ENCODE measurements at regions not wholly inside any gene's neighbourhood (a gene's known extent, or its start where the extent isn't known, plus 50 kb on each side); places are given as distances from the start of the nearest gene placed in this dataset.

DNA sequence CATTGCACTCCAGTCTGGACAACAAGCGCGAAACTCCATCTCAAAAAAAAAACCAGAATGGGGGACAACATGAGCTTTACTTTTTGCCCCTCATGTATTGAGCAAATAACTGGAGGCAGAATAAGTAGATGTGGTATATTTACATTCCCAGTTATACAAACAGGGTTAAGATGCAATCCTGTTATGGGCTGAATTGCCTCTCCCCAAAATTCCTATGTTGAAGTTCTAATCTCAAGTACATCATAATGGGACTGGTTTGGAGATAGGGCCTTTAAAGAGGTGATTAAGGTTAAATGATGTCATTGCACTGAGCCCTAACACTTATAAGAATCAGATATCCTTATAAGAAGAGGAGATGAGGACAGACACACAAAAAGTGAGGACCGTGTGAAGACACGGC lies 319.8 kb upstream of the KLHL29 start:
- no peak for ATAC-seq

More for the DNA sequence above, 319.8 kb upstream of the KLHL29 start:
- DNase-seq (ENCODE audit: low spot score), result no peak
- Mint-ChIP-seq H3K27me3 (ENCODE audit: low read depth) (peaks cover 3% of the 10 kb centered on the region), H3K9me3 (peaks cover 14% of the 10 kb centered on the region; the same call in 1 of the 2 replicates), H3K27ac (no peak overlapping the region), H3K36me3 (no peaks in the 10 kb centered on the region), H3K4me3 (no peak overlapping the region), H3K4me1 (no peaks in the 10 kb centered on the region)
- POLR2A ChIA-PET, result no interaction called here
- CTCF ChIA-PET, result no interaction called here
- TF ChIP-seq, protein P1, sequence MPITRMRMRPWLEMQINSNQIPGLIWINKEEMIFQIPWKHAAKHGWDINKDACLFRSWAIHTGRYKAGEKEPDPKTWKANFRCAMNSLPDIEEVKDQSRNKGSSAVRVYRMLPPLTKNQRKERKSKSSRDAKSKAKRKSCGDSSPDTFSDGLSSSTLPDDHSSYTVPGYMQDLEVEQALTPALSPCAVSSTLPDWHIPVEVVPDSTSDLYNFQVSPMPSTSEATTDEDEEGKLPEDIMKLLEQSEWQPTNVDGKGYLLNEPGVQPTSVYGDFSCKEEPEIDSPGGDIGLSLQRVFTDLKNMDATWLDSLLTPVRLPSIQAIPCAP (CRISPR knock-in tag; IDR thresholded peaks at IDR 0.05), result no peak
- TF ChIP-seq JAZF1 (CRISPR knock-in tag; IDR thresholded peaks at IDR 0.05), result no peak
- no peak for TF ChIP-seq ETV6 (CRISPR knock-in tag; IDR thresholded peaks at IDR 0.05)
- TF ChIP-seq, protein P2, sequence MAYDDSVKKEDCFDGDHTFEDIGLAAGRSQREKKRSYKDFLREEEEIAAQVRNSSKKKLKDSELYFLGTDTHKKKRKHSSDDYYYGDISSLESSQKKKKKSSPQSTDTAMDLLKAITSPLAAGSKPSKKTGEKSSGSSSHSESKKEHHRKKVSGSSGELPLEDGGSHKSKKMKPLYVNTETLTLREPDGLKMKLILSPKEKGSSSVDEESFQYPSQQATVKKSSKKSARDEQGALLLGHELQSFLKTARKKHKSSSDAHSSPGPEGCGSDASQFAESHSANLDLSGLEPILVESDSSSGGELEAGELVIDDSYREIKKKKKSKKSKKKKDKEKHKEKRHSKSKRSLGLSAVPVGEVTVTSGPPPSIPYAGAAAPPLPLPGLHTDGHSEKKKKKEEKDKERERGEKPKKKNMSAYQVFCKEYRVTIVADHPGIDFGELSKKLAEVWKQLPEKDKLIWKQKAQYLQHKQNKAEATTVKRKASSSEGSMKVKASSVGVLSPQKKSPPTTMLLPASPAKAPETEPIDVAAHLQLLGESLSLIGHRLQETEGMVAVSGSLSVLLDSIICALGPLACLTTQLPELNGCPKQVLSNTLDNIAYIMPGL (CRISPR knock-in tag; IDR thresholded peaks at IDR 0.05), result no peak
- TF ChIP-seq ZNF138 (CRISPR knock-in tag; conservative IDR thresholded peaks at IDR 0.05), result no peak
- no peak for TF ChIP-seq GABPB1 (CRISPR knock-in tag; IDR thresholded peaks at IDR 0.05)
- TF ChIP-seq ZNF671 (CRISPR knock-in tag; IDR thresholded peaks at IDR 0.05), result no peak
- no peak for TF ChIP-seq JUN (CRISPR knock-in tag; IDR thresholded peaks at IDR 0.05)
- TF ChIP-seq, protein P3, sequence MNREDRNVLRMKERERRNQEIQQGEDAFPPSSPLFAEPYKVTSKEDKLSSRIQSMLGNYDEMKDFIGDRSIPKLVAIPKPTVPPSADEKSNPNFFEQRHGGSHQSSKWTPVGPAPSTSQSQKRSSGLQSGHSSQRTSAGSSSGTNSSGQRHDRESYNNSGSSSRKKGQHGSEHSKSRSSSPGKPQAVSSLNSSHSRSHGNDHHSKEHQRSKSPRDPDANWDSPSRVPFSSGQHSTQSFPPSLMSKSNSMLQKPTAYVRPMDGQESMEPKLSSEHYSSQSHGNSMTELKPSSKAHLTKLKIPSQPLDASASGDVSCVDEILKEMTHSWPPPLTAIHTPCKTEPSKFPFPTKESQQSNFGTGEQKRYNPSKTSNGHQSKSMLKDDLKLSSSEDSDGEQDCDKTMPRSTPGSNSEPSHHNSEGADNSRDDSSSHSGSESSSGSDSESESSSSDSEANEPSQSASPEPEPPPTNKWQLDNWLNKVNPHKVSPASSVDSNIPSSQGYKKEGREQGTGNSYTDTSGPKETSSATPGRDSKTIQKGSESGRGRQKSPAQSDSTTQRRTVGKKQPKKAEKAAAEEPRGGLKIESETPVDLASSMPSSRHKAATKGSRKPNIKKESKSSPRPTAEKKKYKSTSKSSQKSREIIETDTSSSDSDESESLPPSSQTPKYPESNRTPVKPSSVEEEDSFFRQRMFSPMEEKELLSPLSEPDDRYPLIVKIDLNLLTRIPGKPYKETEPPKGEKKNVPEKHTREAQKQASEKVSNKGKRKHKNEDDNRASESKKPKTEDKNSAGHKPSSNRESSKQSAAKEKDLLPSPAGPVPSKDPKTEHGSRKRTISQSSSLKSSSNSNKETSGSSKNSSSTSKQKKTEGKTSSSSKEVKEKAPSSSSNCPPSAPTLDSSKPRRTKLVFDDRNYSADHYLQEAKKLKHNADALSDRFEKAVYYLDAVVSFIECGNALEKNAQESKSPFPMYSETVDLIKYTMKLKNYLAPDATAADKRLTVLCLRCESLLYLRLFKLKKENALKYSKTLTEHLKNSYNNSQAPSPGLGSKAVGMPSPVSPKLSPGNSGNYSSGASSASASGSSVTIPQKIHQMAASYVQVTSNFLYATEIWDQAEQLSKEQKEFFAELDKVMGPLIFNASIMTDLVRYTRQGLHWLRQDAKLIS (CRISPR knock-in tag; IDR thresholded peaks at IDR 0.05; ENCODE audit: borderline replicate concordance), result no peak
- no peak for TF ChIP-seq OVOL2 (CRISPR knock-in tag; IDR thresholded peaks at IDR 0.05; ENCODE audit: borderline replicate concordance)
- TF ChIP-seq, protein P4, sequence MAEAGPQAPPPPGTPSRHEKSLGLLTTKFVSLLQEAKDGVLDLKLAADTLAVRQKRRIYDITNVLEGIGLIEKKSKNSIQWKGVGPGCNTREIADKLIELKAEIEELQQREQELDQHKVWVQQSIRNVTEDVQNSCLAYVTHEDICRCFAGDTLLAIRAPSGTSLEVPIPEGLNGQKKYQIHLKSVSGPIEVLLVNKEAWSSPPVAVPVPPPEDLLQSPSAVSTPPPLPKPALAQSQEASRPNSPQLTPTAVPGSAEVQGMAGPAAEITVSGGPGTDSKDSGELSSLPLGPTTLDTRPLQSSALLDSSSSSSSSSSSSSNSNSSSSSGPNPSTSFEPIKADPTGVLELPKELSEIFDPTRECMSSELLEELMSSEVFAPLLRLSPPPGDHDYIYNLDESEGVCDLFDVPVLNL (CRISPR knock-in tag; IDR thresholded peaks at IDR 0.05; ENCODE audit: borderline replicate concordance, low read depth), result no peak
- TF ChIP-seq GTF2I (CRISPR knock-in tag; conservative IDR thresholded peaks at IDR 0.05), result no peak
- TF ChIP-seq, protein P5, sequence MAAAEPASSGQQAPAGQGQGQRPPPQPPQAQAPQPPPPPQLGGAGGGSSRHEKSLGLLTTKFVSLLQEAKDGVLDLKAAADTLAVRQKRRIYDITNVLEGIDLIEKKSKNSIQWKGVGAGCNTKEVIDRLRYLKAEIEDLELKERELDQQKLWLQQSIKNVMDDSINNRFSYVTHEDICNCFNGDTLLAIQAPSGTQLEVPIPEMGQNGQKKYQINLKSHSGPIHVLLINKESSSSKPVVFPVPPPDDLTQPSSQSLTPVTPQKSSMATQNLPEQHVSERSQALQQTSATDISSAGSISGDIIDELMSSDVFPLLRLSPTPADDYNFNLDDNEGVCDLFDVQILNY (CRISPR knock-in tag; IDR thresholded peaks at IDR 0.05), result no peak
- TF ChIP-seq GRHL2 (CRISPR knock-in tag; IDR thresholded peaks at IDR 0.05; ENCODE audit: insufficient replicate concordance, severe bottlenecking), result no peak
- TF ChIP-seq, protein P6, sequence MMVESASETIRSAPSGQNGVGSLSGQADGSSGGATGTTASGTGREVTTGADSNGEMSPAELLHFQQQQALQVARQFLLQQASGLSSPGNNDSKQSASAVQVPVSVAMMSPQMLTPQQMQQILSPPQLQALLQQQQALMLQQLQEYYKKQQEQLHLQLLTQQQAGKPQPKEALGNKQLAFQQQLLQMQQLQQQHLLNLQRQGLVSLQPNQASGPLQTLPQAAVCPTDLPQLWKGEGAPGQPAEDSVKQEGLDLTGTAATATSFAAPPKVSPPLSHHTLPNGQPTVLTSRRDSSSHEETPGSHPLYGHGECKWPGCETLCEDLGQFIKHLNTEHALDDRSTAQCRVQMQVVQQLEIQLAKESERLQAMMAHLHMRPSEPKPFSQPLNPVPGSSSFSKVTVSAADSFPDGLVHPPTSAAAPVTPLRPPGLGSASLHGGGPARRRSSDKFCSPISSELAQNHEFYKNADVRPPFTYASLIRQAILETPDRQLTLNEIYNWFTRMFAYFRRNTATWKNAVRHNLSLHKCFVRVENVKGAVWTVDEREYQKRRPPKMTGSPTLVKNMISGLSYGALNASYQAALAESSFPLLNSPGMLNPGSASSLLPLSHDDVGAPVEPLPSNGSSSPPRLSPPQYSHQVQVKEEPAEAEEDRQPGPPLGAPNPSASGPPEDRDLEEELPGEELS (CRISPR knock-in tag; IDR thresholded peaks at IDR 0.05), result no peak
- TF ChIP-seq NFE2L1 (CRISPR knock-in tag; IDR thresholded peaks at IDR 0.05), result no peak
- TF ChIP-seq, protein P7, sequence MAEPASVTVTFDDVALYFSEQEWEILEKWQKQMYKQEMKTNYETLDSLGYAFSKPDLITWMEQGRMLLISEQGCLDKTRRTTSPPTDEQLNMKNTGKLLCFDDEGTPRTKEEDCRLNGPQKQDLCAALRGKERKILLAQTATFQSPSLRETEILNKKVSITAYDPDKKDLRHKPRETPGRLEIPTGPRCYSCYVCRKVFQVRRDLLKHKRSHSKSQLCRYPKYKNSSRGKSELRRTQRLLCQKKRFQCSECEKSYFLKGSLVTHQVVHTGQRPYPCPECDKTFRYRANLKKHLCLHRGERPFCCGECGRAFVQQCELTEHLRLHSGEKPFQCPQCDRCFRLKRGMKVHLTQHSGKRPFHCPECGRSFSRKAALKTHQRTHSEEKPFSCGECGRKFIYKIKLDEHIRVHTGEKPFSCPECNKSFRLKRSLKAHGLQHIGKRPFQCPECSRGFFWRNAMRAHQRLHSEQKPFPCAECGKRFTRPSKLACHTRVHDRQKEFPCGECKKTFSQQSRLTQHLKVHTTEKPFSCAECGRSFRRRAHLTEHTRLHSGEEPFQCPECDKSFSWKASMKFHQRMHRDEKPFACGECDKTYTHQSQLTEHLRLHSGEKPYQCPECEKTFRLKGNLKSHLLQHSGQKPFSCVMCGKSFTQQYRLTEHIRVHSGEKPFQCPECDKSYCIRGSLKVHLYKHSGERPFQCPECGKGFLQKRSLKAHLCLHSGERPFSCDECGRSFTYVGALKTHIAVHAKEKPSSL (CRISPR knock-in tag; conservative IDR thresholded peaks at IDR 0.05), result no peak
- TF ChIP-seq ZNF219 (CRISPR knock-in tag; IDR thresholded peaks at IDR 0.05; ENCODE audit: borderline replicate concordance), result no peak

All from WTC11 (cell line).